Natural killer cell (primary cell): ENCODE measurements at regions not wholly inside any gene's neighbourhood (a gene's known extent, or its start where the extent isn't known, plus 50 kb on each side); places are given as distances from the start of the nearest gene placed in this dataset.

ENCODE experiments used
- ATAC-seq, 3 donors: fragments of 150-1000 bp in 2 of 3; fragments of 200-7000 bp in 1 of 3; cut with Tn5 transposase; 1 replicate in 1 of 3; 2 replicates in 2 of 3; pipeline ENCODE4 v1.10.0; 2021; ENCODE audit warnings: mild to moderate bottlenecking in 2 of 3, moderate library complexity in 2 of 3
- DNase-seq, 2 donors: peaks; one replicate each; pipeline versions ENCODE4 v3.0.0 to v3.0.0-alpha.2; 2013 to 2021; ENCODE audit warnings: mixed read lengths in 1 of 2
- H3K27ac ChIP-seq: one replicate; pipeline ENCODE4 v1.5.1; 2013; ENCODE audit warnings: mild to moderate bottlenecking, low read length
- H3K27me3 ChIP-seq: one replicate; pipeline ENCODE4 v1.6.1; 2013; ENCODE audit warnings: low read length; ENCODE audit not compliant: control insufficient read depth, insufficient read depth
- H3K36me3 ChIP-seq: one replicate; pipeline ENCODE4 v1.6.1; 2013; ENCODE audit warnings: low read length; ENCODE audit not compliant: control insufficient read depth, insufficient read depth
- H3K4me1 ChIP-seq: one replicate; pipeline ENCODE4 v1.6.1; 2013; ENCODE audit warnings: low read length; ENCODE audit not compliant: control insufficient read depth, insufficient read depth
- H3K4me3 ChIP-seq: one replicate; pipeline ENCODE4 v1.5.1; 2013; ENCODE audit warnings: low read length
- H3K9me3 ChIP-seq: one replicate; pipeline ENCODE4 v1.6.1; 2013; ENCODE audit warnings: low read length; ENCODE audit not compliant: control insufficient read depth, insufficient read depth
- H3K27ac Mint-ChIP-seq, 2 donors: one replicate each; pipeline ENCODE4 v1.8.0; 2022; ENCODE audit warnings: mild to moderate bottlenecking in 2 of 2, mixed read lengths in 2 of 2, moderate library complexity in 1 of 2
- H3K27me3 Mint-ChIP-seq, 2 donors: one replicate each; pipeline ENCODE4 v1.8.0; 2022; ENCODE audit warnings: low read depth in 2 of 2, mixed read lengths in 2 of 2
- H3K36me3 Mint-ChIP-seq: one replicate; pipeline ENCODE4 v1.8.0; 2022; ENCODE audit warnings: mixed read lengths
- H3K4me1 Mint-ChIP-seq, 2 donors: one replicate each; pipeline ENCODE4 v1.8.0; 2022; ENCODE audit warnings: mixed read lengths in 2 of 2
- H3K4me3 Mint-ChIP-seq: one replicate; pipeline ENCODE4 v1.8.0; 2022; ENCODE audit warnings: mild to moderate bottlenecking, moderate library complexity, mixed read lengths
- H3K9me3 Mint-ChIP-seq, 2 donors: one replicate each; pipeline ENCODE4 v1.8.0; 2022; ENCODE audit warnings: mixed read lengths in 2 of 2
- CTCF ChIP-seq: fragments of 200-600 bp; IDR thresholded peaks from one replicate; pipeline ENCODE4 v1.8.0; 2022; ENCODE audit warnings: antibody characterized with exemption
- WGBS: methylation state at CpG from one replicate; pipeline ENCODE4 v1.1.7; 2013; ENCODE audit warnings: missing lambda C conversion rate; ENCODE audit not compliant: insufficient coverage; 5-methylcytosine and 5-hydroxymethylcytosine counted together
- intact Hi-C: fragments of 100-400 bp; cut with micrococcal nuclease; formaldehyde crosslinking; loops from one replicate; pipeline ENCODE4 v1.14.2; 2022

DNA sequence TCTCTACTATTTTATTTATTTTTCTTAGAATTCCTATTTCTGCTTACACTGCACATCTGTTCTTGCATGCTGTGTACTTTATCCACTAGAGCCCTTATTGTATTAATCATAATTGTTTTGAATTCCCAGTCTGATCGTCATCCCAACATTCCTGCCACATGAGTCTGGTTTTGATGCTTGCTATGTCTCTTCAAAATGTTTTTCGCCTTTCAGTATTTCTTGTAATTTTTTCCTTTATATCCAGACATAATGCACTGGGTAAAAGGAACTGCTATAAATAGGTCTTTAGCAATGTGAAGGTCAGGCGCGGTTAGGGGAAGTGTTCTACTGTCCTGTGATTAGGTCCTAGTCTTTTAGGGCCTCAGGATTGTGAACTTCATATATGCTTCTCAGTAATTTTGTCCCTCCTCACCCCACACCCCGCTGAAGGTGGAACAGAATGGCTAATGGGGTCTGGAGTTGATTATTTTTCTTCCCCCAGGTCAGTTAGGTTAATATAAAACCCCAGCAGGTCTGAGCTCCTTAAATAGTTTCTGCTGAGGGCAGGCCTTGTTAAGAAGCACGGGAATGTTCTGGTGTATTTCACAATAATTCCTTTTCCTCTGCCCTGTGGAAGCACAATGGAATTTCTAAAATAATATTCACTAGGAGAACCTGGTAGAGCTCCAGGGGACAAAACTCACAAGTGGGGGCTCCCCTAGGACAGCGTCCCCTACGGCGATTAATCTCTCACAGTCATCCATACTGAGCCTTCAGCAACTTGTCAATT lies 146.6 kb upstream of the TUT7 start:
- Mint-ChIP-seq H3K27me3 (peaks cover 14 to 58% of the 10 kb centered on the region in 2 donors), H3K4me1 (no peaks in the 10 kb centered on the region)

DNA sequence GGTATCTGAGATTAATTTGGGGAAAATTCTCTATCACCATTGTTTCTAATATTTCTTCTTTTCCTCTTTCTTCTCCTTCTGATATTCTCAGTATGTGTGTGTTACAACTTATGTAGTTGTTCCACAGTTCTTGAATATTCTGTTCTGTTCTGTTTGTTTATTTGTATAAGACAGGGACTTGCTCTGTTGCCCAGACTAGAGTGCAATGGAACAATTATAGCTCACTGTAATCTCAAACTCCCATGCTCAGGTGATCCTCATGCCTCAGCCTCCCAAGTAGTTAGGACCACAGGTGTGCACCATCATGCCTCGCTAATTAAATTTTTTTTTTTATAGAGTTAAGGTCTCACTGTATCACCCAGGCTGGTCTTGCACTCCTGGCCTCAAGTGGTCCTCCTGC lies 145.8 kb upstream of the TUT7 start:
- H3K9me3 Mint-ChIP-seq = no peaks in the 10 kb centered on the region
- peaks cover 2% of the 10 kb centered on the region for H3K27me3 ChIP-seq
- H3K9me3 ChIP-seq = no peaks in the 10 kb centered on the region
- no peak overlapping the region for H3K27ac ChIP-seq
- DNase-seq (no peak), ATAC-seq (no peak)
- intact Hi-C loops = no loop called here
- no peak overlapping the region for H3K27ac Mint-ChIP-seq
- H3K4me3 Mint-ChIP-seq = no peak overlapping the region
- no peaks in the 10 kb centered on the region for H3K4me1 ChIP-seq
- no peaks in the 10 kb centered on the region for H3K4me1 Mint-ChIP-seq
- H3K4me3 ChIP-seq = no peak overlapping the region
- peaks cover 16 to 62% of the 10 kb centered on the region in 2 donors for H3K27me3 Mint-ChIP-seq
- H3K36me3 Mint-ChIP-seq = no peaks in the 10 kb centered on the region
- TF ChIP-seq CTCF = no peak
- H3K36me3 ChIP-seq = no peaks in the 10 kb centered on the region
- no CpG with 5 or more reads among the region's 1 CpG for WGBS

More for the DNA sequence above, 146.6 kb upstream of the TUT7 start:
- Mint-ChIP-seq H3K4me3 (no peak overlapping the region), H3K36me3 (no peaks in the 10 kb centered on the region), H3K27ac (no peak overlapping the region), H3K9me3 (no peaks in the 10 kb centered on the region)
- no peak for DNase-seq
- TF ChIP-seq CTCF = no peak
- Histone ChIP-seq H3K4me1 (no peaks in the 10 kb centered on the region), H3K36me3 (no peaks in the 10 kb centered on the region), H3K27ac (no peak overlapping the region), H3K9me3 (no peaks in the 10 kb centered on the region), H3K27me3 (peaks cover 2% of the 10 kb centered on the region), H3K4me3 (no peak overlapping the region)
- no peak for ATAC-seq
- intact Hi-C loops = no loop called here
- WGBS = 80% methylated on average over 8 of the region's 9 CpGs

DNA sequence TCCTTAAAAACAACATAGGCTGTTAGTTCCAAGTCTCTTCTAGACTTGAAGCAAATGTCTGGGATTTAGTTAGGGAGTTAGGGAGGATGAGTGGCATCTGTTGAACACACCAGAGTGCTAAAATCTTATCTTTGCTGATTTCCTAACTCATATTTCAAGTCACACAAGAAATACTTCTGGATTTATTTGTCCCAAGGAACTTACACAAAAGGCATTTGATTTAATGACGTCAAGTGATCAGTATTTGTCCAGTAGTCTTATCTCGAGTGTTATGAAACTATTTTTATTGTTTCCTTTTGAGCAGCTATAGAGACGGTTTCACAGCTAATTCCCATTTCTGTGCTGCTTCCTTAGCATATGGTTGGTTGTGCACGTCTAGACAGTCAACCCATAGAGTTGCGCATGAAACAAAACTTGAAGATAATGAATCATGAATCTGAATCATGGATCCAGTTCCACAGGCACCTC lies 140.5 kb upstream of the TUT7 start:
- Histone ChIP-seq H3K27ac (no peak overlapping the region), H3K4me1 (no peaks in the 10 kb centered on the region), H3K4me3 (no peak overlapping the region), H3K9me3 (no peaks in the 10 kb centered on the region), H3K27me3 (no peaks in the 10 kb centered on the region), H3K36me3 (no peaks in the 10 kb centered on the region)
- intact Hi-C loops = no loop called here
- Mint-ChIP-seq H3K36me3 (no peaks in the 10 kb centered on the region), H3K4me3 (no peak overlapping the region), H3K27me3 (peaks cover 8 to 28% of the 10 kb centered on the region in 2 donors), H3K27ac (no peak overlapping the region), H3K9me3 (no peaks in the 10 kb centered on the region), H3K4me1 (no peaks in the 10 kb centered on the region)
- DNase-seq = no peak
- no peak for TF ChIP-seq CTCF
- no peak for ATAC-seq
- WGBS = 63% methylated on average over 5 of the region's 5 CpGs
